Mesendoderm (in vitro differentiated cells): ENCODE measurements at regions not wholly inside any gene's neighbourhood (a gene's known extent, or its start where the extent isn't known, plus 50 kb on each side); places are given as distances from the start of the nearest gene placed in this dataset.

Source experiments
- DNase-seq: peaks from one replicate; pipeline ENCODE4 v3.0.0; 2013
- H2AK5ac ChIP-seq: 2 replicates; pipeline ENCODE4 v1.6.1; 2013; ENCODE audit warnings: low read length, inconsistent platforms
- H2BK120ac ChIP-seq: 2 replicates; pipeline ENCODE4 v1.6.1; 2013; ENCODE audit warnings: low read depth, mild to moderate bottlenecking, low read length, moderate library complexity, mixed read lengths
- H2BK15ac ChIP-seq: replicated peaks from 2 replicates; pipeline ENCODE4 v1.6.1; 2013; ENCODE audit warnings: low read depth, mild to moderate bottlenecking, moderate library complexity
- H2BK5ac ChIP-seq: 2 replicates; pipeline ENCODE4 v1.6.1; 2013; ENCODE audit warnings: low read length, inconsistent platforms
- H3K18ac ChIP-seq: 2 replicates; pipeline ENCODE4 v1.6.1; 2013; ENCODE audit warnings: mild to moderate bottlenecking, low read length, mixed read lengths
- H3K23ac ChIP-seq: one replicate; pipeline ENCODE4 v1.6.1; 2013; ENCODE audit warnings: low read length
- H3K27ac ChIP-seq: 2 replicates; pipeline ENCODE4 v1.5.1; 2013; ENCODE audit warnings: low read depth, mild to moderate bottlenecking, inconsistent platforms, low read length, moderate library complexity
- H3K27me3 ChIP-seq: 2 replicates; pipeline ENCODE4 v1.6.1; 2013; ENCODE audit warnings: low read length, control low read depth, mild to moderate bottlenecking, inconsistent platforms; ENCODE audit not compliant: insufficient read depth, poor library complexity
- H3K36me3 ChIP-seq: 2 replicates; pipeline ENCODE4 v1.6.1; 2013; ENCODE audit warnings: low read length, inconsistent platforms; ENCODE audit not compliant: control insufficient read depth, insufficient read depth
- H3K4ac ChIP-seq: one replicate; pipeline ENCODE4 v1.6.1; 2013; ENCODE audit warnings: low read depth, mild to moderate bottlenecking, low read length, moderate library complexity
- H3K4me1 ChIP-seq: 2 replicates; pipeline ENCODE4 v1.6.1; 2013; ENCODE audit warnings: low read depth, low read length, inconsistent platforms; ENCODE audit not compliant: control insufficient read depth
- H3K4me2 ChIP-seq: 2 replicates; pipeline ENCODE4 v1.6.1; 2013; ENCODE audit warnings: low read length
- H3K4me3 ChIP-seq: 2 replicates; pipeline ENCODE4 v1.5.1; 2013; ENCODE audit warnings: mild to moderate bottlenecking, low read length
- H3K56ac ChIP-seq: one replicate; pipeline ENCODE4 v1.6.1; 2013; ENCODE audit warnings: low read length
- H3K79me1 ChIP-seq: 2 replicates; pipeline ENCODE4 v1.6.1; 2013; ENCODE audit warnings: low read length, inconsistent platforms
- H3K79me2 ChIP-seq: 2 replicates; pipeline ENCODE4 v1.6.1; 2013; ENCODE audit warnings: mild to moderate bottlenecking, low read length; ENCODE audit not compliant: control insufficient read depth, insufficient read depth
- H3K9ac ChIP-seq: 2 replicates; pipeline ENCODE4 v1.6.1; 2013; ENCODE audit warnings: low read length, inconsistent platforms
- H4K5ac ChIP-seq: one replicate; pipeline ENCODE4 v1.6.1; 2013; ENCODE audit warnings: low read length
- H4K8ac ChIP-seq: one replicate; pipeline ENCODE4 v1.6.1; 2013; ENCODE audit warnings: low read depth, mild to moderate bottlenecking, control low read depth, low read length, moderate library complexity
- whole genome bisulfite sequencing: extraction: QIAGEN DNeasy Blood & Tissue Kit; methylation state at CpG from one replicate; pipeline ENCODE4 v1.1.7; 2013; ENCODE audit warnings: low lambda C conversion rate, missing lambda C conversion rate; ENCODE audit not compliant: insufficient coverage; ENCODE audit errors: extremely low coverage; 5-methylcytosine and 5-hydroxymethylcytosine counted together

GRCh38 chr12:67200386-67200785 lies 68.8 kb upstream of the CAND1 start:
- H3K79me2 ChIP-seq: no peaks in the 10 kb centered on the region
- WGBS: no CpG with 5 or more reads among the region's 1 CpG

GRCh38 chr12:67202011-67202677 lies 67.0 kb upstream of the CAND1 start:
- no peak overlapping the region for H3K4ac ChIP-seq
- H3K4me1 ChIP-seq: no peaks in the 10 kb centered on the region
- H4K5ac ChIP-seq: no peak overlapping the region
- WGBS: no CpG with 5 or more reads among the region's 7 CpGs
- H3K27me3 ChIP-seq: no peaks in the 10 kb centered on the region
- H3K23ac ChIP-seq: no peak overlapping the region
- H3K56ac ChIP-seq: no peak overlapping the region
- no peak overlapping the region for H2BK5ac ChIP-seq
- no peaks in the 10 kb centered on the region for H3K79me2 ChIP-seq
- H3K79me1 ChIP-seq: no peaks in the 10 kb centered on the region
- no peak overlapping the region for H3K27ac ChIP-seq
- no peak overlapping the region for H4K8ac ChIP-seq
- no peak for DNase-seq
- no peak overlapping the region for H3K18ac ChIP-seq
- no peak overlapping the region for H2AK5ac ChIP-seq
- H3K4me2 ChIP-seq: no peak overlapping the region
- no peaks in the 10 kb centered on the region for H3K36me3 ChIP-seq
- no peak overlapping the region for H2BK120ac ChIP-seq
- H3K4me3 ChIP-seq: no peak overlapping the region
- H3K9ac ChIP-seq: no peak overlapping the region
- H2BK15ac ChIP-seq: no peak overlapping the region

More at GRCh38 chr12:67200386-67200785, 68.8 kb upstream of the CAND1 start:
- Histone ChIP-seq H3K18ac (no peak overlapping the region), H2BK120ac (no peak overlapping the region), H4K5ac (no peak overlapping the region), H3K27ac (no peak overlapping the region), H3K23ac (no peak overlapping the region), H3K4me1 (no peaks in the 10 kb centered on the region), H3K9ac (no peak overlapping the region), H2AK5ac (no peak overlapping the region), H2BK5ac (no peak overlapping the region), H3K4me2 (no peak overlapping the region), H3K27me3 (no peaks in the 10 kb centered on the region), H3K4ac (no peak overlapping the region), H3K56ac (no peak overlapping the region), H3K4me3 (no peak overlapping the region), H4K8ac (no peak overlapping the region), H2BK15ac (no peak overlapping the region), H3K36me3 (no peaks in the 10 kb centered on the region), H3K79me1 (no peaks in the 10 kb centered on the region)
- no peak for DNase-seq

- H2AK5ac ChIP-seq: no peak overlapping the region
- no peak overlapping the region for H3K18ac ChIP-seq
- no peaks in the 10 kb centered on the region for H3K36me3 ChIP-seq
- H2BK5ac ChIP-seq: no peak overlapping the region
- no peak overlapping the region for H4K5ac ChIP-seq
- no peak overlapping the region for H2BK15ac ChIP-seq
- no peak overlapping the region for H3K9ac ChIP-seq
- H3K4ac ChIP-seq: no peak overlapping the region
- no CpG with 5 or more reads among the region's 3 CpGs for WGBS
- no peak overlapping the region for H2BK120ac ChIP-seq
- H3K27me3 ChIP-seq: no peaks in the 10 kb centered on the region
- H3K4me2 ChIP-seq: no peak overlapping the region
- no peak overlapping the region for H4K8ac ChIP-seq
- H3K4me3 ChIP-seq: no peak overlapping the region
- no peaks in the 10 kb centered on the region for H3K79me1 ChIP-seq
- H3K27ac ChIP-seq: no peak overlapping the region
- no peak overlapping the region for H3K23ac ChIP-seq
- H3K79me2 ChIP-seq: no peaks in the 10 kb centered on the region
- no peak overlapping the region for H3K56ac ChIP-seq
- no peak for DNase-seq
- no peaks in the 10 kb centered on the region for H3K4me1 ChIP-seq
These were observed 66.5 kb upstream of the CAND1 start for GRCh38 chr12:67202678-67203012.

- Histone ChIP-seq H2BK5ac (no peak overlapping the region), H3K27me3 (no peaks in the 10 kb centered on the region), H3K36me3 (no peaks in the 10 kb centered on the region), H3K4me1 (no peaks in the 10 kb centered on the region), H4K8ac (no peak overlapping the region), H3K4ac (no peak overlapping the region), H4K5ac (no peak overlapping the region), H3K4me2 (no peak overlapping the region), H3K79me1 (no peaks in the 10 kb centered on the region), H3K56ac (no peak overlapping the region), H3K27ac (no peak overlapping the region), H3K9ac (no peak overlapping the region), H3K79me2 (no peaks in the 10 kb centered on the region), H3K23ac (no peak overlapping the region), H2BK120ac (no peak overlapping the region), H3K4me3 (no peak overlapping the region), H2AK5ac (no peak overlapping the region), H2BK15ac (no peak overlapping the region), H3K18ac (no peak overlapping the region)
- no CpG with 5 or more reads among the region's 8 CpGs for WGBS
- peak; percentile 26 for DNase-seq
These were observed 60.7 kb upstream of the CAND1 start for GRCh38 chr12:67208281-67209067.

GRCh38 chr12:67211029-67211428 lies 58.1 kb upstream of the CAND1 start:
- no peak overlapping the region for H3K56ac ChIP-seq
- H4K5ac ChIP-seq: no peak overlapping the region
- H3K18ac ChIP-seq: no peak overlapping the region
- no peaks in the 10 kb centered on the region for H3K79me2 ChIP-seq
- no peak overlapping the region for H3K4me3 ChIP-seq
- H2AK5ac ChIP-seq: no peak overlapping the region
- no peak overlapping the region for H4K8ac ChIP-seq
- no peak overlapping the region for H3K4ac ChIP-seq
- DNase-seq: no peak
- whole genome bisulfite sequencing: no CpG with 5 or more reads among the region's 5 CpGs
- no peaks in the 10 kb centered on the region for H3K79me1 ChIP-seq
- H3K36me3 ChIP-seq: no peaks in the 10 kb centered on the region
- no peaks in the 10 kb centered on the region for H3K27me3 ChIP-seq
- H2BK15ac ChIP-seq: no peak overlapping the region
- no peak overlapping the region for H3K23ac ChIP-seq
- H3K9ac ChIP-seq: no peak overlapping the region
- no peak overlapping the region for H3K4me2 ChIP-seq
- no peak overlapping the region for H3K27ac ChIP-seq
- no peaks in the 10 kb centered on the region for H3K4me1 ChIP-seq
- H2BK5ac ChIP-seq: no peak overlapping the region
- H2BK120ac ChIP-seq: no peak overlapping the region
